ENCODE measurements at regions not wholly inside any gene's neighbourhood (a gene's known extent, or its start where the extent isn't known, plus 50 kb on each side); places are given as distances from the start of the nearest gene placed in this dataset.

- H3K27ac Mint-ChIP-seq (ENCODE audit: unreplicated experiment) = no peak overlapping the region
- H3K9me3 Mint-ChIP-seq (ENCODE audit: unreplicated experiment) = no peaks in the 10 kb centered on the region
- no peaks in the 10 kb centered on the region for H3K27me3 Mint-ChIP-seq (ENCODE audit: unreplicated experiment)
- H3K4me3 Mint-ChIP-seq (ENCODE audit: unreplicated experiment) = no peak overlapping the region
- H3K4me1 Mint-ChIP-seq (ENCODE audit: unreplicated experiment) = no peaks in the 10 kb centered on the region
- TF ChIP-seq CTCF (IDR thresholded peaks at IDR 0.05; ENCODE audit: unreplicated experiment) = no peak
- H3K36me3 Mint-ChIP-seq (ENCODE audit: low read depth, unreplicated experiment) = no peaks in the 10 kb centered on the region
- no peak for DNase-seq (ENCODE audit: low spot score)
Observed at GRCh38 chr12:28955491-28955890, 193.6 kb upstream of the FAR2 start.

- no peak for TF ChIP-seq CTCF (IDR thresholded peaks at IDR 0.05; ENCODE audit: unreplicated experiment)
- Mint-ChIP-seq H3K27ac (ENCODE audit: unreplicated experiment) (no peak overlapping the region), H3K4me3 (ENCODE audit: unreplicated experiment) (no peak overlapping the region), H3K27me3 (ENCODE audit: unreplicated experiment) (no peaks in the 10 kb centered on the region), H3K9me3 (ENCODE audit: unreplicated experiment) (no peaks in the 10 kb centered on the region), H3K36me3 (ENCODE audit: low read depth, unreplicated experiment) (no peaks in the 10 kb centered on the region), H3K4me1 (ENCODE audit: unreplicated experiment) (no peaks in the 10 kb centered on the region)
- DNase-seq (ENCODE audit: low spot score) = no peak
Observed at GRCh38 chr12:28955931-28956330, 193.1 kb upstream of the FAR2 start.

GRCh38 chr12:28958553-28959195 is 190.4 kb upstream of the FAR2 start:
- no peak for DNase-seq (ENCODE audit: low spot score)
- Mint-ChIP-seq H3K27me3 (ENCODE audit: unreplicated experiment) (no peaks in the 10 kb centered on the region), H3K9me3 (ENCODE audit: unreplicated experiment) (no peaks in the 10 kb centered on the region), H3K4me3 (ENCODE audit: unreplicated experiment) (no peak overlapping the region), H3K36me3 (ENCODE audit: low read depth, unreplicated experiment) (no peaks in the 10 kb centered on the region), H3K4me1 (ENCODE audit: unreplicated experiment) (peaks cover 9% of the 10 kb centered on the region), H3K27ac (ENCODE audit: unreplicated experiment) (no peak overlapping the region)
- TF ChIP-seq CTCF (IDR thresholded peaks at IDR 0.05; ENCODE audit: unreplicated experiment) = no peak

GRCh38 chr12:28961948-28962384 is 187.1 kb upstream of the FAR2 start:
- no peak overlapping the region for H3K4me3 Mint-ChIP-seq (ENCODE audit: unreplicated experiment)
- no peaks in the 10 kb centered on the region for H3K36me3 Mint-ChIP-seq (ENCODE audit: low read depth, unreplicated experiment)
- no peak for DNase-seq (ENCODE audit: low spot score)
- H3K9me3 Mint-ChIP-seq (ENCODE audit: unreplicated experiment) = no peaks in the 10 kb centered on the region
- no peak overlapping the region for H3K27ac Mint-ChIP-seq (ENCODE audit: unreplicated experiment)
- no peak for TF ChIP-seq CTCF (IDR thresholded peaks at IDR 0.05; ENCODE audit: unreplicated experiment)
- peaks cover 9% of the 10 kb centered on the region for H3K4me1 Mint-ChIP-seq (ENCODE audit: unreplicated experiment)
- H3K27me3 Mint-ChIP-seq (ENCODE audit: unreplicated experiment) = no peaks in the 10 kb centered on the region

GRCh38 chr12:28963554-28963953 is 185.5 kb upstream of the FAR2 start:
- H3K4me3 Mint-ChIP-seq (ENCODE audit: unreplicated experiment) = no peak overlapping the region
- H3K9me3 Mint-ChIP-seq (ENCODE audit: unreplicated experiment) = no peaks in the 10 kb centered on the region
- no peak for DNase-seq (ENCODE audit: low spot score)
- TF ChIP-seq CTCF (IDR thresholded peaks at IDR 0.05; ENCODE audit: unreplicated experiment) = peak; percentile 30
- peaks cover 9% of the 10 kb centered on the region for H3K4me1 Mint-ChIP-seq (ENCODE audit: unreplicated experiment)
- H3K27ac Mint-ChIP-seq (ENCODE audit: unreplicated experiment) = no peak overlapping the region
- no peaks in the 10 kb centered on the region for H3K27me3 Mint-ChIP-seq (ENCODE audit: unreplicated experiment)
- H3K36me3 Mint-ChIP-seq (ENCODE audit: low read depth, unreplicated experiment) = no peaks in the 10 kb centered on the region

Measured in endothelial cell (in vitro differentiated cells).